IgD-negative memory B cell (primary cell): ENCODE measurements at regions not wholly inside any gene's neighbourhood (a gene's known extent, or its start where the extent isn't known, plus 50 kb on each side); places are given as distances from the start of the nearest gene placed in this dataset.
A peak's percentile ranks its signal among the peaks of the same experiment; 100 is the strongest.

Source experiments
- H3K27ac Mint-ChIP-seq, 3 donors: one replicate each; pipeline ENCODE4 v1.8.0; 2020 to 2022; ENCODE audit warnings: mild to moderate bottlenecking in 3 of 3, mixed read lengths in 3 of 3, moderate library complexity in 1 of 3
- H3K27me3 Mint-ChIP-seq: one replicate; pipeline ENCODE4 v1.8.0; 2021; ENCODE audit warnings: mixed read lengths
- H3K36me3 Mint-ChIP-seq: one replicate; pipeline ENCODE4 v1.8.0; 2020; ENCODE audit warnings: mild to moderate bottlenecking, mixed read lengths
- H3K4me1 Mint-ChIP-seq, 3 donors: one replicate each; pipeline ENCODE4 v1.8.0; 2020 to 2022; ENCODE audit warnings: mixed read lengths in 3 of 3, mild to moderate bottlenecking in 1 of 3
- H3K4me3 Mint-ChIP-seq, 4 donors: one replicate each; pipeline ENCODE4 v1.8.0; 2020 to 2022; ENCODE audit warnings: mild to moderate bottlenecking in 4 of 4, mixed read lengths in 4 of 4, moderate library complexity in 3 of 4
- H3K9me3 Mint-ChIP-seq, 3 donors: one replicate each; pipeline ENCODE4 v1.8.0; 2020 to 2021; ENCODE audit warnings: mixed read lengths in 3 of 3, mild to moderate bottlenecking in 1 of 3

DNA sequence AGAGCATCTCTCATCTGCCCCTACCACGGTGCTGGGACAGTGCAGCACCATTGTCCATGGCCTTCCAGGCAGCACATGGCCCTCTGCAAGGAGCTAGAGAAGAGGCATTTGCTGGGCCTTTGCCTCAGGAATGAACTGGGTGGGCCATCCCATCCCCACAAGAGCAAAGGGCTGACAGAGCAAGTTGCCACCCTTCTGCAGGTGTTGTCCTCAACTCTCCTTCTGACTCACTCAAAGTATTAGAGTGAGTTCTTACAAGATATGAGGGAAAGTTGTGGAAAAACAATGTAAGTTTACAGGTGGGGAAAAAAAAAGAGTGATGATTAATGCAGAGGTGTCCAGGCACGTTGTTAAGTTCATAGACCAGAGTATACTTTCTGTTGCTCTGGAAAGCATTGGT lies 261.2 kb downstream of the SKIDA1 start:
- Mint-ChIP-seq H3K9me3 (no peaks in the 10 kb centered on the region), H3K4me1 (no peaks in the 10 kb centered on the region), H3K27ac (no peak overlapping the region), H3K27me3 (peaks cover 2% of the 10 kb centered on the region), H3K4me3 (no peak overlapping the region), H3K36me3 (no peaks in the 10 kb centered on the region)

DNA sequence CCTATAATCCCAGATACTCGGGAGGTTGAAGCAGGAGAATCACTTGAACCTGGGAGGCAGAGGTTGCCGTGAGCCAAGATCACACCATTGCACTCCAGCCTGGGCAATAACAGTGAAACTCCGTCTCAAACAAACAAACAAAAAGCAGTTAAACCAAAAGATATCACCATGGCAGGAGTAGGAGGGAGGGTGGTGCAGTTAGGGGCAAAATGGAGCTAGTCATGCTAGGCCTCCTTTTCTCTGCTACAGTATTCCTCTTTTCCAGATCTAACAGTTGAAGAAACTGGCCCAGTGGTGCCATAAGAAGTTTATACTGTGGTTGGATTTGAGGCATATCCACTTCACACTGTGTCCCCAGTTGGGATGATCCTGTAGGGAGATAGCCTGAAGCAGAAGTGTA lies 261.6 kb downstream of the SKIDA1 start:
- H3K36me3 Mint-ChIP-seq = no peaks in the 10 kb centered on the region
- H3K4me1 Mint-ChIP-seq = no peaks in the 10 kb centered on the region
- peak overlapping the region in 1 of 3 donors; percentile 30 for H3K27ac Mint-ChIP-seq
- no peaks in the 10 kb centered on the region for H3K9me3 Mint-ChIP-seq
- H3K27me3 Mint-ChIP-seq = peaks cover 2% of the 10 kb centered on the region
- H3K4me3 Mint-ChIP-seq = no peak overlapping the region

DNA sequence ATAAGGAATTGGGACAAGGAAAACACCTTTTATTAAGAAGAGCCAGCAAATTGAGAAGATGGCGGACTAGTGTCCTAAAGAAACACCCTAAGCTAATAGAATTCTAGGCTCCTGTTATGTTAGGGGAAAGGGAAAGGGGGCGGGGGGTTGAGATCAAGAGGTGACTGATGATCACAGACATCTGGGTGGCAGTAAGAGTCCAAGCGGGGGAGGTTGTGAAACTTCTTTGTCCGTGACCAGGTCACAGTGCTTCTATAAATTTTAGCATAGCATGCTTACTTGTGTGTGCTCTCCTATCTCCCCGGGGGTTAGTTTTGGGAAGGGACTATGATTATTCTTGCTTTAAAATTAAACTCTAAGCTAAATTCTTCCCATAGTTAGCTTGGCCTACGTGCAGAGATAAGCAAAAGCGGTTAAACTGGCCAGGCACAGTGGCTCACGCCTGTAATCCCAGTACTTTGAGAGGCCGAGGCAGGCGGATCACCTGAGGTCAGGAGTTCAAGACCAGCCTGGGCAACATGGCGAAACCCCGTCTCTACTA lies 262.1 kb downstream of the SKIDA1 start:
- H3K9me3 Mint-ChIP-seq = no peaks in the 10 kb centered on the region
- H3K27ac Mint-ChIP-seq = peak overlapping the region in 1 of 3 donors; percentile 30
- no peak overlapping the region for H3K4me3 Mint-ChIP-seq
- H3K27me3 Mint-ChIP-seq = peaks cover 2% of the 10 kb centered on the region
- no peaks in the 10 kb centered on the region for H3K36me3 Mint-ChIP-seq
- no peaks in the 10 kb centered on the region for H3K4me1 Mint-ChIP-seq

DNA sequence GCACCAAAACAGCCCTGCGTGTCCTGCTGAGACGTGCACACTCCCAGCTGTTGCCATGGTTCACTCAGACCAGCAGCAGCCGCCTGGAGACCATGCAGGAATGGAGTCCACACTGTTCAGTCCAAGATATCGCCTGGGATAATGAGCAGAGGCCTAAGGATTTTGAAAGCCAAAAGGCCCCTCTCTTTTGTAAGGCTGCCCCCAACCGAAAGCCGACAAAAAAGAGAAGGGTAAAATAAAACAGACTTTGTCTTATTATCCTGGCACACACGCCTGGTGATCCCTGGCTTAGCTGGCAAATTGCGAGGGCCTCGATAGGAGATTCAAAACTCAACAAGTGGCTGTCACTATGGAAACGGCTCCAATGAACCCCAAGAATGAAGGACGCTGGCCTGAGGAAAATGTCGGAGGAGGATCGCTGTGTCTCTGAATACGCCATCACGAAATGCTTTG lies 263.6 kb downstream of the SKIDA1 start:
- no peaks in the 10 kb centered on the region for H3K36me3 Mint-ChIP-seq
- H3K9me3 Mint-ChIP-seq = no peaks in the 10 kb centered on the region
- no peak overlapping the region for H3K4me3 Mint-ChIP-seq
- no peaks in the 10 kb centered on the region for H3K4me1 Mint-ChIP-seq
- H3K27ac Mint-ChIP-seq = no peak overlapping the region
- H3K27me3 Mint-ChIP-seq = peaks cover 2% of the 10 kb centered on the region

DNA sequence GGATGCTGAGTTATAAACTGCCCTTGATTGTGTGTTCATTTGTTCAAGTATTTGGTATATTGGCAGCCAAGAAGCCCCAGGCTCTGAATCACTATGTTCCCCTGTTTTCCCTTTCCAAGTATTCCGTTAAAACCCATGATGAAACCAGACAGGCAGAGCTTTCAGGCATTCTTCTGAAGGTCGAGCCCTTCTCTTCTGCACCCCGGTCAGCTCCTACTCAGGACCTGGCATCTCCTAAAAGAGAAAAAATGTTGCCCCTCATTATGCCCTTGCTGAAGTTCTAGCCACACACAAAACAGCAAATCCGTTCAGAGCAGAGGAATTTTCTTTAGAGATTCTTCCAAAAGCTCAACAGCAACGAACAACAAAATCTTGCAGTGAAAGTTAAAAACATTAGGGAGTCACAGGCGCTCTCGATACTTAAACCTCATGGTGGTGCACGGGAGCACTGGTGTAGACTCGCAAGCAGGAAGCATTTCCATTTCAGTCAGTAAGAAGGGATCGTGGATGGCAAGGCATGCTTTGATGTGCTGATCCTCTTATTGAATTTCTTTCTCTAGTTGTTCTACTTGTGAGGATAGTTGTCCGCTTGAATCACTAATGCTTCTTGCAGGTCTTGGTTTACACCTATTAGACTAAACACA lies 264.9 kb downstream of the SKIDA1 start:
- Mint-ChIP-seq H3K27ac (no peak overlapping the region), H3K27me3 (peaks cover 2% of the 10 kb centered on the region), H3K36me3 (no peaks in the 10 kb centered on the region)

DNA sequence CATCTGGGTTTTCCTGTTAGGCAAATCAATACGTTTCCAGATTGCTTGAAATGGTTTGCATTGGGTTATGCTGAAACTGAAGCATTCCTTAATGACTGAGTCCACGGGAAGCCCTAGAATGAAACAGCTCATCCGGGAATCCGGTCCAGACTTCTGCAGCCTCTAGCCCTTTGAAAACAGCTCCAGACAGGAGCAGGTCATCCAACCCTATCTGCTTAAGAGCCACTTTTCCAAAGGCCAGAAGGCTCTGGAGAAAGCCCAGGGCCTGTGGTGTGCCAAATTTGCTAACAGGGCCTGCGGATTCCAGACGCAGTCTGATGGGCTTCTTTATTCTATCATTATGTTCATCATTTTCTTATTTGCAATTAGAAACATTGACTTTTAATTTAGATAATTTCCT lies 265.4 kb downstream of the SKIDA1 start:
- H3K27me3 Mint-ChIP-seq = peaks cover 2% of the 10 kb centered on the region
- no peaks in the 10 kb centered on the region for H3K4me1 Mint-ChIP-seq
- H3K4me3 Mint-ChIP-seq = no peak overlapping the region
- peaks cover 0 to under 1% (median 0%) of the 10 kb centered on the region in 3 donors for H3K9me3 Mint-ChIP-seq
- no peak overlapping the region for H3K27ac Mint-ChIP-seq
- no peaks in the 10 kb centered on the region for H3K36me3 Mint-ChIP-seq

More for the DNA sequence above, 264.9 kb downstream of the SKIDA1 start:
- Mint-ChIP-seq H3K9me3 (no peaks in the 10 kb centered on the region), H3K4me3 (no peak overlapping the region), H3K4me1 (no peaks in the 10 kb centered on the region)

DNA sequence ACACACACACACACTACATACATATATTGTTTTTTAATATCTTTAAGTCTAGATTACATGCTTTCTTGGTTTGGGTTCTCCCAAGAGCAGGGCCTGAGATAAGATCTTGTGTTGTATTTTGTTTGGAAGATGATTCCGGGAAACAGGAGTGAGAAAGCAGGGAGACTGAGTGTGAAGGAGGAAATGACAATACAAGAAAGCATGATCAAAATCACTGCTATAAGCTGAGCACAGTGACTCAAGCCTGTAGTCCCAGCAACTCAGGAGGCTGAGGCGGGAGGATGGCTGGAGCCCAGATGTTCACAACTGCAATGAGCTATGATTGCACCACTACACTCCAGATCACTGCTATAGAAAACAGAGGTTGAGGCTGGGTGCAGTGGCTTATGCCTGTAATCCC lies 267.6 kb downstream of the SKIDA1 start:
- peaks cover 2% of the 10 kb centered on the region for H3K27me3 Mint-ChIP-seq
- no peak overlapping the region for H3K4me3 Mint-ChIP-seq
- H3K27ac Mint-ChIP-seq = no peak overlapping the region
- H3K9me3 Mint-ChIP-seq = peaks cover 0 to 2% (median 0%) of the 10 kb centered on the region in 3 donors
- no peaks in the 10 kb centered on the region for H3K36me3 Mint-ChIP-seq
- H3K4me1 Mint-ChIP-seq = no peaks in the 10 kb centered on the region

DNA sequence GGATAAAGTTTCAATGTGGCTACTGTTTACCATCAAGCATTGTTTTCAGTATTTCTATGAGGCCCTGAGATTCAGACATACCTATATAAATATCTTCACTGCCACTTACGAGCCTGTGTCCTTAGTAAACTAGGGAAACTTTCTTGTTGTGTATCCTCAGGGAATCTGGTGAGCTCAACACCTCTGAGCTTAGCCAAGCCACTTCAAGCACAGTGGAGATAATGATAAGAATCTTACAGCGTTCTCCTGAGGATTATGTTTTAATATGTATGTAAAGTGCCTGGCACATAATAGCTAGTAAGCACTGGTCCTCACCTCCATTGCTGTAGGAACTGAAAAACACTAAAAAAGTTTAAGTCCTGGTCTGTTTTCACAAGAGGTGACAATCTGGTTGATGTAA lies 268.3 kb downstream of the SKIDA1 start:
- peaks cover 2% of the 10 kb centered on the region for H3K27me3 Mint-ChIP-seq
- H3K9me3 Mint-ChIP-seq = peaks cover 0 to 2% (median 0%) of the 10 kb centered on the region in 3 donors
- no peaks in the 10 kb centered on the region for H3K4me1 Mint-ChIP-seq
- H3K27ac Mint-ChIP-seq = no peak overlapping the region
- no peaks in the 10 kb centered on the region for H3K36me3 Mint-ChIP-seq
- H3K4me3 Mint-ChIP-seq = no peak overlapping the region

DNA sequence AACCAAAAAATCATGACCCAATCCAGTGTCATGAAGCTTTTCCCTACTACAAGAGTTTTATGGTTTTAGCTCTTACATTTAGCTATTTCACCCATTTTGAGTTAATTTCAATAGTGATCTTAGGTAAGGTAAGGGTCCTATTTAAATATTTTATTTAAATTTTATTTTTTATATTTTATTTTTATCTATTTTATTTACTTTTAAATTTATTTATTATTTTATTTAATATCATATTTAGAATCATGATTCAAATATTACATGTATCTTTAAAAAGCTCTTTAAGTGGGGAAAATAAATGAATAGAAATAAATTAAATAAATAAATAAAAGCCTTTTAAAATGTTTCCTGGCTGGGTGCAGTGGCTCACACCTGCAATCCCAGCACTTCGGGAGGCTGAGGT lies 276.0 kb downstream of the SKIDA1 start:
- no peaks in the 10 kb centered on the region for H3K4me1 Mint-ChIP-seq
- no peaks in the 10 kb centered on the region for H3K36me3 Mint-ChIP-seq
- H3K9me3 Mint-ChIP-seq = peaks cover 0 to 4% (median 1%) of the 10 kb centered on the region in 3 donors
- H3K27ac Mint-ChIP-seq = no peak overlapping the region
- no peaks in the 10 kb centered on the region for H3K27me3 Mint-ChIP-seq
- no peak overlapping the region for H3K4me3 Mint-ChIP-seq

DNA sequence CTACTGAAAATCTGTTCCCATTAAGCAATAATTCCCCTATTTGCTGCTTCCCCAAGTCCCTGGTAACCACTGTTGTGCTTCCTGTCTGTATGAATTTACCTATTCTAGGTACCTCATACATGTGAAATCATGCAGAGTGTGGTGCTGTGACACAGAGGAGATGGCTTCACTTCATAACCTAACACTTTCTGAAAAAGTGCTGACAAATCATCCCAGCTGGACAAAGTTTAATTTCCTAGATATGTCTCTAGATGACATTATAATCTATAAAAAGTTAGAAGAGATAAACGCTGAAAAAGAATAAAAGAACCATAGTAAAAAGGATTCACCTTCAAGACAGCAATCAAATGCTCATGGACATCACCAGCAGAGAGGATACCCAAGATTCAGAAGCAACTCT lies 277.9 kb downstream of the SKIDA1 start:
- Mint-ChIP-seq H3K9me3 (peaks cover 2 to 4% (median 2%) of the 10 kb centered on the region in 3 donors), H3K4me1 (no peaks in the 10 kb centered on the region), H3K27ac (no peak overlapping the region), H3K4me3 (no peak overlapping the region), H3K36me3 (no peaks in the 10 kb centered on the region), H3K27me3 (no peaks in the 10 kb centered on the region)

DNA sequence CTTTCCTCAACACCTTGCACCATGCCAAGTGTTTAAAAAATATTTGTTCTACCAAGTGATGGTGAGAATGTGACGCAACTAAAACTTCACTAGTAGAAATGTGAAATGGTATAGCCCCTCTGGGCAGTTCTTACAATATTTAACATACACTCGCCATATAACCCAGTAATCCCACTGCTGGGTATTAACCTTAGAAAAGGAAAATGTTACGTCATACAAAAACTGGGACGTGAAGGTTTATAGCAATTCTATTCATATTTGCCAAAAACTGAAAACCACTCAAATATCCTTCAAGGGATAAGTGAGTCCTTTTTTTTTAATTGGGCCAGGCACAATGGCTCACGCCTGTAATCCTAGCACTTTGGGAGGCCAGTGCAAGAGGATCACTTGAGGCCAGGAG lies 279.3 kb downstream of the SKIDA1 start:
- no peaks in the 10 kb centered on the region for H3K36me3 Mint-ChIP-seq
- H3K4me3 Mint-ChIP-seq = no peak overlapping the region
- H3K4me1 Mint-ChIP-seq = no peaks in the 10 kb centered on the region
- H3K27ac Mint-ChIP-seq = no peak overlapping the region
- H3K27me3 Mint-ChIP-seq = no peaks in the 10 kb centered on the region
- H3K9me3 Mint-ChIP-seq = peaks cover 2 to 4% (median 2%) of the 10 kb centered on the region in 3 donors

DNA sequence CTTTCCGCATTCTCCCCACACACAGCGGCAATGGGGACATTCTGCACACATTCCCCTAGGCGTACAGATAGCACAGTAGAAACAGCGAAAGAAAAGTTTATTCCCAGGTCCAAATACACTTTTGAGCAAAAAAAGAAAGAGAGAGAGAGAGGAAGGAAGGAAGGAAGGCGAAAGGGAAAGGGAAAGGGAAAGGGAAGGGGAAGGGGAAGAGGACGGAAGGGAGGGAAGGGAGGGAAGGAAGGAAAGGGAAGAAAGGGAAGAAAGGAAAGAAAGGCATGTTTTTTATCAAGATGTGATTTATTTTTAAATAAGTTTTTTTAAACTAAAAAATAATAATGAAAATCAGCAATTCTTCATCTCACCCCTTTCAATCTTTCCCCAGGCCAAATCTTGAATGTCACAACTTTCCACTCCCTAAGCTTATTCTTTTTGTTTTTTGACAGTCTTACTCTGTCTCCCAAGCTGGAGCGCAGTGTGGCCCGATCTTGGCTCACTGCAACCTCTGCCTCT lies 281.7 kb downstream of the SKIDA1 start:
- Mint-ChIP-seq H3K4me1 (no peaks in the 10 kb centered on the region), H3K27ac (no peak overlapping the region), H3K27me3 (no peaks in the 10 kb centered on the region), H3K4me3 (no peak overlapping the region), H3K9me3 (peaks cover 2 to 4% (median 2%) of the 10 kb centered on the region in 3 donors), H3K36me3 (no peaks in the 10 kb centered on the region)

DNA sequence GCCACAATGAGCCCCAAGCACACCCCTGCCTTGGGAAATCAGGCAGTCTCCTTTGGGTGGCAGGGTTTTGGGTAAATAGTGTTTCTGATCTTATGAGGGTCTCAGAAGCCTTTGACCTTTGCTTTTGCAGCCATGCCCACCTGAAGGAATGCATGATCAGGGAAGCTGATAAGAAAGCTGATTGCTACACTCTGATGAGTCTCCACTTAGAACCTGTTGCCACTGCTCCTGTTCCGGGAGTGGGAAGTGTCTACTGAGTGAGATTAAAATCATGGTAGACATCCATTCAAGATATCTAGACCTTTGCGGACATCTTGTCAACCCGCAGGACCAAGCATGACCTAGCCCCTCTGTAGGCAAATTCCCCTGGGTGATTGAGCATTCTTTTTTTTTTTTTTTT lies 282.6 kb downstream of the SKIDA1 start:
- Mint-ChIP-seq H3K4me3 (no peak overlapping the region), H3K4me1 (no peaks in the 10 kb centered on the region), H3K36me3 (no peaks in the 10 kb centered on the region), H3K9me3 (peaks cover 0 to 2% (median 1%) of the 10 kb centered on the region in 3 donors), H3K27me3 (no peaks in the 10 kb centered on the region), H3K27ac (no peak overlapping the region)

DNA sequence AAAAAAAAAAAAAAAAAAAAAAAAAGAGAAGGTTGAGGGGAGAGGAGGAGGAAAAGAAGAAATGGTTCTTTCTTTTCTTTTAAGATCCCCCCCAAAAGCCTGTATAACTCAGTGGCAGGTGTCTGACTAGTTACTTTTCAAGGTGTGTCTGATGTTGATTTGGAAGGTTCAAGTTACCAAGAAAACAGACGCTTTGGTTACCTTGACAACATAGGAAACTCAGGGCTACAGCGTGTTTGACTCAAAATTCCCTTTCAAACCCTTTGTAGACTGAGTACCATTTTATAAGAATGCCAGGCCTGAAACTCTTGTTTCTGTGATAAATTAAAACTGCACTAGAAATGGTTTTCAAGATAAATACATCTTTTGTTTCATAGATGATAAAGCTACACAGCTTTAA lies 286.8 kb downstream of the SKIDA1 start:
- H3K27ac Mint-ChIP-seq = no peak overlapping the region
- H3K4me1 Mint-ChIP-seq = no peaks in the 10 kb centered on the region
- peaks cover 0 to 2% (median 1%) of the 10 kb centered on the region in 3 donors for H3K9me3 Mint-ChIP-seq
- H3K36me3 Mint-ChIP-seq = no peaks in the 10 kb centered on the region
- no peaks in the 10 kb centered on the region for H3K27me3 Mint-ChIP-seq
- no peak overlapping the region for H3K4me3 Mint-ChIP-seq

DNA sequence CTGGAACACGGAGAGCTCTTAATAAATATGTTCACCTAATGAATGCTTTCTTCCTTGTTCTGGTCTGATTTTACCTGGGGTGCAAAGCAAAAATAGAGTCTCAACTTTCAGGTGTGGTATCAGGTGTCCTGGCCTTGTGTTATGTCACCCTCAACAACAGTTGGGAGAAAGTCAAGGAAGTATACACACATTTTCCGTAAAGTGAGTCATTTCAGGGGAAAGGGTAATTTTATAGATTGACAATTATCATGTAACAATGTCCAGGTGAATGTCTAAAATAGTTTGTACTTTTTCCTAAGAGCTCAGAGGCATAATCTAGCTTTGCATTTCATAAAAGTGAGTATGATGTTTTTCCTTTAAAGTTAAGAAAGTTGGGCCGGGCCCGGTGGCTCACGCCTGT lies 287.4 kb downstream of the SKIDA1 start:
- no peak overlapping the region for H3K27ac Mint-ChIP-seq
- H3K4me3 Mint-ChIP-seq = no peak overlapping the region
- no peaks in the 10 kb centered on the region for H3K27me3 Mint-ChIP-seq
- no peaks in the 10 kb centered on the region for H3K36me3 Mint-ChIP-seq
- no peaks in the 10 kb centered on the region for H3K4me1 Mint-ChIP-seq
- peaks cover 0 to 1% (median 0%) of the 10 kb centered on the region in 3 donors for H3K9me3 Mint-ChIP-seq

DNA sequence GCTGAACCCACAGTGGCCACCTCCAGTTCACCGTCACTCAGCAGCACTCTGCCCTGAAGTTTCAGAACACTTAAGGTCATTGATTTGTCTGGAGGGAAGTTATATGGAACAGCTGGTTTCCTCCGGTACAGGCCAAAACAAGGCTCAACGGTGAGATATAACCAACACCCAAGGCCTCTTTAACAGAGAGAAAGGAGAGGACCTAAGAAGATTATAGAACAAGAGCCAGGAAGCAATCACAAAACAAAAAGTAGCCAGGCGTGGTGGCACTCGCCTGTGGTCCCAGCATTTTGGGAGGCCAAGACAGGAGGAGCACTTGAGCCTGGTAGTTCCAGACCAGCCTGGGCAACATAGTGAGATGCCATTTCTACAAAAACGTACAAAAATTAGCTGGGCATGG lies 290.7 kb downstream of the SKIDA1 start:
- H3K4me1 Mint-ChIP-seq = no peaks in the 10 kb centered on the region
- no peaks in the 10 kb centered on the region for H3K36me3 Mint-ChIP-seq
- peaks cover 0 to 3% (median 0%) of the 10 kb centered on the region in 3 donors for H3K9me3 Mint-ChIP-seq
- no peak overlapping the region for H3K27ac Mint-ChIP-seq
- no peaks in the 10 kb centered on the region for H3K27me3 Mint-ChIP-seq
- peak overlapping the region in 1 of 4 donors; percentile 3 for H3K4me3 Mint-ChIP-seq
